PC-3 (cell line): ENCODE measurements at regions not wholly inside any gene's neighbourhood (a gene's known extent, or its start where the extent isn't known, plus 50 kb on each side); places are given as distances from the start of the nearest gene placed in this dataset.

Experiments
- ATAC-seq: fragments of 200-7000 bp; cut with Tn5 transposase; 2 replicates; pipeline ENCODE4 v1.9.1; 2020; ENCODE audit warnings: mild to moderate bottlenecking, moderate library complexity
- BruUV-seq: library from RNA; stranded (reverse); fragments of 400-500 nt; replicated peaks from 2 replicates; lab custom pipeline; 2021; lab: Mats Ljungman, UMichigan
- CTCF ChIA-PET: fragments of 300-600 bp; sonication (Branson Sonifier 250); formaldehyde crosslinking; loops from one replicate; lab custom pipeline; 2022; ENCODE audit warnings: antibody characterized with exemption; lab: Charles Lee
- POLR2A ChIA-PET: fragments of 300-600 bp; sonication (Branson Sonifier 250); formaldehyde crosslinking; loops from one replicate; lab custom pipeline; 2022; ENCODE audit warnings: antibody characterized with exemption; ENCODE audit not compliant: unreplicated experiment; lab: Charles Lee
- DNase-seq: peaks from one replicate; pipeline ENCODE4 v3.0.0-alpha.2; 2015
- H2AFZ ChIP-seq: fragments of 300-600 bp; sonication (generic); 2 replicates; pipeline ENCODE4 v1.6.0; 2016; ENCODE audit warnings: antibody characterized with exemption, low read length
- H3F3A ChIP-seq: fragments of 300-600 bp; sonication (generic); one replicate; pipeline ENCODE4 v1.6.0; 2017; ENCODE audit warnings: antibody characterized with exemption, low read length, control low read depth, mild to moderate bottlenecking; ENCODE audit not compliant: unreplicated experiment
- H3K27ac ChIP-seq: fragments of 300-600 bp; sonication (generic); 2 replicates; pipeline ENCODE4 v1.5.1; 2016; ENCODE audit warnings: mild to moderate bottlenecking, low read length
- H3K27me3 ChIP-seq: fragments of 300-600 bp; sonication (generic); 2 replicates; pipeline ENCODE4 v1.6.1; 2016; ENCODE audit warnings: low read length, mixed read lengths
- H3K36me3 ChIP-seq: fragments of 300-600 bp; sonication (generic); 2 replicates; pipeline ENCODE4 v1.6.1; 2016; ENCODE audit warnings: low read depth, mixed run types, low read length, mixed read lengths
- H3K4me1 ChIP-seq: fragments of 300-600 bp; sonication (generic); 2 replicates; pipeline ENCODE4 v1.5.1; 2016; ENCODE audit warnings: low read length; ENCODE audit not compliant: insufficient read depth
- H3K4me2 ChIP-seq: fragments of 300-600 bp; sonication (generic); 2 replicates; pipeline ENCODE4 v1.6.0; 2016; ENCODE audit warnings: low read length
- H3K4me3 ChIP-seq: fragments of 300-600 bp; sonication (generic); 2 replicates; pipeline ENCODE4 v1.5.1; 2016; ENCODE audit warnings: mild to moderate bottlenecking, low read length, mixed read lengths
- H3K79me2 ChIP-seq: fragments of 300-600 bp; sonication (generic); 2 replicates; pipeline ENCODE4 v1.6.1; 2017; ENCODE audit warnings: low read length, mixed read lengths
- H3K9ac ChIP-seq: fragments of 300-600 bp; sonication (generic); 2 replicates; pipeline ENCODE4 v1.6.0; 2016; ENCODE audit warnings: mild to moderate bottlenecking, low read length
- H3K9me2 ChIP-seq: fragments of 300-600 bp; sonication (generic); replicated peaks from 2 replicates; pipeline ENCODE4 v1.6.1; 2016; ENCODE audit warnings: mixed run types, low read length, mixed read lengths
- H3K9me3 ChIP-seq: fragments of 300-600 bp; sonication (generic); 2 replicates; pipeline ENCODE4 v1.6.1; 2016; ENCODE audit warnings: low read length, mixed read lengths
- H4K20me1 ChIP-seq: fragments of 300-600 bp; sonication (generic); 2 replicates; pipeline ENCODE4 v1.6.1; 2016; ENCODE audit warnings: low read length, mixed read lengths
- EZH2 ChIP-seq: fragments of 300-600 bp; sonication (generic); IDR thresholded peaks from one replicate; pipeline ENCODE4 v1.6.1; 2017; ENCODE audit warnings: antibody characterized with exemption, mild to moderate bottlenecking, low read length; ENCODE audit not compliant: unreplicated experiment
- EZH2phosphoT487 ChIP-seq: fragments of 300-600 bp; sonication (generic); IDR thresholded peaks from 2 replicates; pipeline ENCODE4 v1.6.1; 2018; ENCODE audit warnings: mild to moderate bottlenecking, antibody characterized with exemption, low read length, borderline replicate concordance
- intact Hi-C: fragments of 100-400 bp; cut with micrococcal nuclease; formaldehyde crosslinking; loops from 2 replicates; pipeline ENCODE4 v1.9.0; 2023
- TF ChIP-seq, protein P1 (sequence below): fragments of 300-600 bp; sonication (generic); conservative IDR thresholded peaks from 2 replicates; pipeline ENCODE4 v1.5.1; 2017; ENCODE audit warnings: antibody characterized with exemption, low read depth, mild to moderate bottlenecking, low read length

DNA sequence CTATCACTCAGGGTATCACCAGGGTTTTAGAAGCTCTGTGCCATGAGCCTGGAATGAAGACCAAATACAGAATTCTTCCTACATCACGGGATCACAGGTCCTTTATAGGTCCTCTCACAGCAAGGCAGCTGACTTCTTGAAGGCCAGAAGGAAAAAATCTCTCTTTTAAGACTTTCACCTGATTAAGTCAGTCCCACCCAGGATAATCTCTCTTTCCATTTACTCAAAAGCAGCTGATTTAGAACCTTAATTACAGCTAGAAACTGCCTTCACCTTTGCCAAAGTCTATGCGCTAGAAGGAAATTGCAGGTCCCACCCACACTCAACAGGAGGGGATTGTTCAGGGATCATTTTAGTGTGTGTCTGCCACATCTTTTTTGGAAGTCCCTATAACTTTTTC, 135.1 kb downstream of the RAB11FIP2 start:
- no peak for ATAC-seq
- BruUV-seq = no TSS peak

DNA sequence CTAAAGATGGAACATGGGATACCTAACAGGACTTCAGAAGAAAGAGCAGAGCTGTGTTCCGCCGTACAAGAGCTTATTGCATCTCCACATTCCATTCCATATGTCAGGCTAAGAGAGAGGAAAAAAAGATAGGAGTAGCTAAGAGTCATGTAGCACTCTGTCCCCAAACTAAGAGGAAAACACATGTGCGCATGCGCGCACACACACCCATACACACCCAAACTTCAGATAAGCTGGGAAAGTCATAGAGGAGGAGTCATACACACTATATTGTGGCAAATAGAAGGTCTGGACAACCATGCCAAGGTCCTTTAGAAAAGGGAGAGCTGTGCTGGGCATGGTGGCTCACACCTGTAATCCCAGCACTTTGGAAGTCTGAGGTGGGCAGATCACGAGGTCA, 132.4 kb downstream of the RAB11FIP2 start:
- H3K36me3 ChIP-seq = no peaks in the 10 kb centered on the region
- ChIA-PET CTCF (no interaction called here), POLR2A (no interaction called here)
- no peak overlapping the region for H3K4me2 ChIP-seq
- no peaks in the 10 kb centered on the region for H3K9me2 ChIP-seq
- H2AFZ ChIP-seq = no peak overlapping the region
- BruUV-seq = no TSS peak
- no peaks in the 10 kb centered on the region for H4K20me1 ChIP-seq
- no peaks in the 10 kb centered on the region for H3K9me3 ChIP-seq
- no peak overlapping the region for H3K4me3 ChIP-seq
- peaks cover 27% of the 10 kb centered on the region for H3K27me3 ChIP-seq
- intact Hi-C loops = no loop called here
- H3K4me1 ChIP-seq = no peaks in the 10 kb centered on the region
- H3K79me2 ChIP-seq = no peaks in the 10 kb centered on the region
- ATAC-seq (no peak), DNase-seq (no peak)
- H3K27ac ChIP-seq = no peak overlapping the region
- H3F3A ChIP-seq = no peaks in the 10 kb centered on the region
- no peak for TF ChIP-seq EZH2
- TF ChIP-seq, protein P1, sequence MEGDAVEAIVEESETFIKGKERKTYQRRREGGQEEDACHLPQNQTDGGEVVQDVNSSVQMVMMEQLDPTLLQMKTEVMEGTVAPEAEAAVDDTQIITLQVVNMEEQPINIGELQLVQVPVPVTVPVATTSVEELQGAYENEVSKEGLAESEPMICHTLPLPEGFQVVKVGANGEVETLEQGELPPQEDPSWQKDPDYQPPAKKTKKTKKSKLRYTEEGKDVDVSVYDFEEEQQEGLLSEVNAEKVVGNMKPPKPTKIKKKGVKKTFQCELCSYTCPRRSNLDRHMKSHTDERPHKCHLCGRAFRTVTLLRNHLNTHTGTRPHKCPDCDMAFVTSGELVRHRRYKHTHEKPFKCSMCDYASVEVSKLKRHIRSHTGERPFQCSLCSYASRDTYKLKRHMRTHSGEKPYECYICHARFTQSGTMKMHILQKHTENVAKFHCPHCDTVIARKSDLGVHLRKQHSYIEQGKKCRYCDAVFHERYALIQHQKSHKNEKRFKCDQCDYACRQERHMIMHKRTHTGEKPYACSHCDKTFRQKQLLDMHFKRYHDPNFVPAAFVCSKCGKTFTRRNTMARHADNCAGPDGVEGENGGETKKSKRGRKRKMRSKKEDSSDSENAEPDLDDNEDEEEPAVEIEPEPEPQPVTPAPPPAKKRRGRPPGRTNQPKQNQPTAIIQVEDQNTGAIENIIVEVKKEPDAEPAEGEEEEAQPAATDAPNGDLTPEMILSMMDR = no peak
- no peak for TF ChIP-seq EZH2phosphoT487
- H3K9ac ChIP-seq = no peak overlapping the region

More for the DNA sequence above, 135.1 kb downstream of the RAB11FIP2 start:
- H3K9me2 ChIP-seq = no peaks in the 10 kb centered on the region
- no peaks in the 10 kb centered on the region for H3K36me3 ChIP-seq
- no peak overlapping the region for H3K27ac ChIP-seq
- H3K4me3 ChIP-seq = no peak overlapping the region
- H3K4me2 ChIP-seq = no peak overlapping the region
- H4K20me1 ChIP-seq = no peaks in the 10 kb centered on the region
- H3K4me1 ChIP-seq = no peaks in the 10 kb centered on the region
- no peak overlapping the region for H2AFZ ChIP-seq
- no peak for DNase-seq
- TF ChIP-seq EZH2phosphoT487 = no peak
- TF ChIP-seq, protein P1 = no peak
- TF ChIP-seq EZH2 = no peak
- no peaks in the 10 kb centered on the region for H3K79me2 ChIP-seq
- no peaks in the 10 kb centered on the region for H3F3A ChIP-seq
- ChIA-PET CTCF (no interaction called here), POLR2A (no interaction called here)
- intact Hi-C loops = no loop called here
- no peak overlapping the region for H3K9ac ChIP-seq
- peaks cover 48% of the 10 kb centered on the region for H3K27me3 ChIP-seq
- no peaks in the 10 kb centered on the region for H3K9me3 ChIP-seq

DNA sequence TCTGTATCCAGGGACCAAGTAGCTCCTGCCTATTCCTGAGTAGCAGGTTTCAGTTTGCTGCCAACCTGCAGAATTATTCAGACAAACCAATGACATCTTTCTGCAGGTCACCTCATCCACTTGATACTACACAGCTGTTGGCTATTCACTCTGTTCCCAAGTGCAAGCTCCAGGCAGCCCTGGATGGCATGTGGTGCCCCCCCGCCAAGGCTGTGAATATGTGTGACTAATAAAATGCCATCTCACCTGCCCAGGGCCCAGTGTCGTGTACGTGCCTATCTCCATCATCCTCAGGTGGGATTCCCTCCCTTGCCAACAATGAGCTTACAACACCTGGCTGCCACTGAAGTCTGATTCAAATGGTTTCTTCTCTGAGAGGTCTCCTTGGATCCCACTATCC, 125.8 kb downstream of the RAB11FIP2 start:
- CTCF ChIA-PET = no interaction called here
- Histone ChIP-seq H3K9me2 (no peaks in the 10 kb centered on the region), H3K4me3 (no peak overlapping the region), H3K27ac (no peak overlapping the region), H3K4me1 (no peaks in the 10 kb centered on the region), H3K4me2 (no peak overlapping the region), H2AFZ (no peak overlapping the region), H3K9ac (no peak overlapping the region), H4K20me1 (no peaks in the 10 kb centered on the region), H3K79me2 (no peaks in the 10 kb centered on the region), H3K9me3 (no peaks in the 10 kb centered on the region), H3K27me3 (peaks cover 23% of the 10 kb centered on the region), H3K36me3 (no peaks in the 10 kb centered on the region), H3F3A (no peaks in the 10 kb centered on the region)
- DNase-seq (no peak), ATAC-seq (no peak)
- no TSS peak for BruUV-seq
- intact Hi-C loops = no loop called here
- TF ChIP-seq EZH2 (no peak), EZH2phosphoT487 (no peak)
- TF ChIP-seq, protein P1 = no peak
- POLR2A ChIA-PET = no interaction called here
